Smooth muscle cell (in vitro differentiated cells): ENCODE measurements at regions not wholly inside any gene's neighbourhood (a gene's known extent, or its start where the extent isn't known, plus 50 kb on each side); places are given as distances from the start of the nearest gene placed in this dataset.

Source experiments
- DNase-seq: peaks from one replicate; lab custom pipeline; 2025; ENCODE audit not compliant: unreplicated experiment; lab: John Stamatoyannopoulos, UW
- H2AFZ ChIP-seq: fragments of 200-600 bp; sonication (generic); 2 replicates; pipeline ENCODE4 v1.6.0; 2016; ENCODE audit warnings: antibody characterized with exemption, low read depth, mild to moderate bottlenecking
- H3F3A ChIP-seq: fragments of 200-600 bp; sonication (generic); 2 replicates; pipeline ENCODE4 v1.6.0; 2017; ENCODE audit warnings: antibody characterized with exemption, low read depth
- H3K27ac ChIP-seq: fragments of 200-600 bp; sonication (generic); 2 replicates; pipeline ENCODE4 v1.5.1; 2016; ENCODE audit warnings: low read depth, mild to moderate bottlenecking
- H3K27me3 ChIP-seq: fragments of 200-600 bp; sonication (generic); 2 replicates; pipeline ENCODE4 v1.6.1; 2016; ENCODE audit warnings: low read depth, mild to moderate bottlenecking
- H3K36me3 ChIP-seq: fragments of 200-600 bp; sonication (generic); 2 replicates; pipeline ENCODE4 v1.5.1; 2016; ENCODE audit warnings: low read depth
- H3K4me1 ChIP-seq: fragments of 200-600 bp; sonication (generic); 2 replicates; pipeline ENCODE4 v1.5.1; 2016; ENCODE audit warnings: low read depth
- H3K4me2 ChIP-seq: fragments of 200-600 bp; sonication (generic); 2 replicates; pipeline ENCODE4 v1.6.0; 2016; ENCODE audit warnings: mild to moderate bottlenecking
- H3K4me3 ChIP-seq: fragments of 200-600 bp; sonication (generic); 2 replicates; pipeline ENCODE4 v1.5.1; 2016; ENCODE audit warnings: mild to moderate bottlenecking
- H3K79me2 ChIP-seq: fragments of 200-600 bp; sonication (generic); 2 replicates; pipeline ENCODE4 v1.6.0; 2016; ENCODE audit warnings: low read depth, mild to moderate bottlenecking
- H3K9ac ChIP-seq: fragments of 200-600 bp; sonication (generic); 2 replicates; pipeline ENCODE4 v1.6.0; 2016; ENCODE audit warnings: low read depth
- H3K9me3 ChIP-seq: fragments of 200-600 bp; sonication (generic); replicated peaks from 2 replicates; pipeline ENCODE4 v1.5.1; 2016; ENCODE audit warnings: low read depth
- H4K20me1 ChIP-seq: fragments of 200-600 bp; sonication (generic); 2 replicates; pipeline ENCODE4 v1.6.0; 2016; ENCODE audit warnings: low read depth
- WGBS: methylation state at CpG from one replicate; pipeline ENCODE4 v1.1.7; 2016; ENCODE audit warnings: low lambda C conversion rate; 5-methylcytosine and 5-hydroxymethylcytosine counted together
- TF ChIP-seq, protein P1 (sequence below): fragments of 200-600 bp; sonication (generic); IDR thresholded peaks from 2 replicates; pipeline ENCODE4 v1.5.1; 2017; ENCODE audit warnings: borderline replicate concordance, mild to moderate bottlenecking, antibody characterized with exemption; ENCODE audit not compliant: insufficient read depth, poor library complexity, severe bottlenecking

DNA sequence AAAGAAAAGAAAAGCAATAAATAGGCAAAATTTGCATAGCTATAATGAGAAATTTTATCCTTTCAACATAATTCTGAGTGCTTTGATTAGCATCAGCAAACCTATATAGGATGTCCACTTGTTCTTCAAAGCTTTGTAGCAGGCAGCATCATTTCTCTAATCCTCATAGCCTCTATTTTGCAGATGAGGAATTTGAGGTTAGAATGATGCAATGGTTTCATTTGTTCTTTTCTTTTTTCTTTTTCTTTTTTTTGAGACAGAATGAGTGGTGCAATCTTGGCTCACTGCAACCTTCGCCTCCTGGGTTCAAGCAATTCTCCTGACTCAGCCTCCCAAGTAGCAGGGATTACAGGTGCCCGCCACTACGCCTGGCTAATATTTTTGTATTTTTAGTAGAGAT, 594.4 kb downstream of the TOX3 start:
- TF ChIP-seq, protein P1, sequence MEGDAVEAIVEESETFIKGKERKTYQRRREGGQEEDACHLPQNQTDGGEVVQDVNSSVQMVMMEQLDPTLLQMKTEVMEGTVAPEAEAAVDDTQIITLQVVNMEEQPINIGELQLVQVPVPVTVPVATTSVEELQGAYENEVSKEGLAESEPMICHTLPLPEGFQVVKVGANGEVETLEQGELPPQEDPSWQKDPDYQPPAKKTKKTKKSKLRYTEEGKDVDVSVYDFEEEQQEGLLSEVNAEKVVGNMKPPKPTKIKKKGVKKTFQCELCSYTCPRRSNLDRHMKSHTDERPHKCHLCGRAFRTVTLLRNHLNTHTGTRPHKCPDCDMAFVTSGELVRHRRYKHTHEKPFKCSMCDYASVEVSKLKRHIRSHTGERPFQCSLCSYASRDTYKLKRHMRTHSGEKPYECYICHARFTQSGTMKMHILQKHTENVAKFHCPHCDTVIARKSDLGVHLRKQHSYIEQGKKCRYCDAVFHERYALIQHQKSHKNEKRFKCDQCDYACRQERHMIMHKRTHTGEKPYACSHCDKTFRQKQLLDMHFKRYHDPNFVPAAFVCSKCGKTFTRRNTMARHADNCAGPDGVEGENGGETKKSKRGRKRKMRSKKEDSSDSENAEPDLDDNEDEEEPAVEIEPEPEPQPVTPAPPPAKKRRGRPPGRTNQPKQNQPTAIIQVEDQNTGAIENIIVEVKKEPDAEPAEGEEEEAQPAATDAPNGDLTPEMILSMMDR, result no peak
- H3K27me3 ChIP-seq, result no peaks in the 10 kb centered on the region
- H3K9me3 ChIP-seq, result no peaks in the 10 kb centered on the region
- peaks cover 6% of the 10 kb centered on the region for H3K4me1 ChIP-seq
- H3K36me3 ChIP-seq, result no peaks in the 10 kb centered on the region
- WGBS, result 89% methylated on average over 3 of the region's 3 CpGs
- DNase-seq, result no peak
- no peak overlapping the region for H3K27ac ChIP-seq
- no peak overlapping the region for H3K4me3 ChIP-seq
- no peaks in the 10 kb centered on the region for H3K79me2 ChIP-seq
- no peak overlapping the region for H3K9ac ChIP-seq
- H3F3A ChIP-seq, result no peaks in the 10 kb centered on the region
- H4K20me1 ChIP-seq, result no peaks in the 10 kb centered on the region
- no peak overlapping the region for H2AFZ ChIP-seq
- H3K4me2 ChIP-seq, result no peak overlapping the region

DNA sequence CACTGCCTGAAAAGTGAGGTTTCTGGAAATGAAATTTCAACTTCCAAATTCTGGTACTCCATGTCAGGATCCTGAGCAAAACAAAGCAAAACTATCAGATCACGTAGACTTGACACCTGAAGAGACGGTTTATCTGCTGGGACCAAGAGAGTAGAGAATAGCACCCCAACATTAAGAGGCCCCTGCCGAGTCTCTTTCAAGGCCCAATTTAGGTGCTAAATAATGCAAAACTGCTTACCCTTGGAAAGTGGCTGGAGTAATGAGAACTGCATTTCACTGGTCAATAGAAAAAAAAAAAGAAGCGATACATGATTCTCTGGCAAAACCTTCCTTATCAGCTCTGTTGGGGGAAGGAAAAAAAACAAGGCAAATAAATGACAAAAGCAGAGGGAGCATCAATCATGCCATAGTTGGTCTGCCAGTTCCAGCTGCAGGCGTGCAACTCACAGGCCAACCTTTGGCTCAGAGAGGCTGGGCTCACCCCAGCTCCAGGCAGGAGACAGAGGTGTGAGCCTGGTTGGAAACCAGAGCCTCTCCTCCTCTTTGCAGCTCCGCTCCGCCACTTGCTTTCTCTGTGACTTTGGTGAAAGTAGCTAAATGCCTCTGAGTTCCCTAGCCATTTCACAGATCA, 595.2 kb downstream of the TOX3 start:
- Histone ChIP-seq H3F3A (no peaks in the 10 kb centered on the region), H3K9ac (no peak overlapping the region), H3K36me3 (no peaks in the 10 kb centered on the region), H3K4me1 (peaks cover 6% of the 10 kb centered on the region), H3K27ac (no peak overlapping the region), H2AFZ (no peak overlapping the region), H3K4me2 (no peak overlapping the region), H3K4me3 (no peak overlapping the region), H3K27me3 (no peaks in the 10 kb centered on the region), H3K9me3 (no peaks in the 10 kb centered on the region), H4K20me1 (no peaks in the 10 kb centered on the region), H3K79me2 (no peaks in the 10 kb centered on the region)
- no peak for DNase-seq
- WGBS, result 59% methylated on average over 7 of the region's 7 CpGs
- TF ChIP-seq, protein P1, result no peak

DNA sequence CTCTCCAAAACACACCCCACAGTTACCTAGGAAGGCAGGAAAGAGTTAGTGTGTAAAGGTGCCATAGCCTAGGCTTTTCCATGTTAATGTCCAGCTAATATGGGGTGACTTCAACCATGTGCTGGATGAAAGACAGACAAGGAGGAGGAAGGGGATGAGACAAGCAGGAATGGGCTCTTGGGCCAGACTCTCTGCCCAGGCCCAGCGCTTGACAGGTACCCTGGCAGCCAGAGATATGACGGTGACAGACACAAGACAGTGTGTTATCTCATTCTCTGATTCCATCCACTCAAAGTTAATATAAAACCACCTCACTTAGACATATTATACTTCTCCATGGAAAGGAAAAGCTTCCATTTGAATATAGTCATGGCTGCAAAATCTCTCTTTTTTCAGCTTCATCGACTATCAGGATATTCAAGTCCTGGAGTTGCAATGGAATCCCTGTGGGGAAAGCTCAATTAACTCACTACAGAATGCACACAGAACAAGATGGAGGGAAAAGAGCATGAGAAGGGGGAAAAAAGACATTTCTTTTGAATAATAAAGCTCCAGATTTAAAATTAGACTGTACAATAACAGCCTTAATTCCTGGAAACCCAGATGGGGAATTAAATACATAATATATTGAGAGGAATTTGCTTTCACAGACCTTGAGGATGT, 596.7 kb downstream of the TOX3 start:
- no peak for DNase-seq
- Histone ChIP-seq H3K27ac (no peak overlapping the region), H3K79me2 (no peaks in the 10 kb centered on the region), H3K4me3 (no peak overlapping the region), H3K9ac (no peak overlapping the region), H3K36me3 (no peaks in the 10 kb centered on the region), H2AFZ (no peak overlapping the region), H3F3A (no peaks in the 10 kb centered on the region), H3K4me1 (peaks cover 6% of the 10 kb centered on the region), H4K20me1 (no peaks in the 10 kb centered on the region), H3K4me2 (no peak overlapping the region), H3K27me3 (peaks cover 5% of the 10 kb centered on the region), H3K9me3 (no peaks in the 10 kb centered on the region)
- 87% methylated on average over 3 of the region's 3 CpGs for WGBS
- TF ChIP-seq, protein P1, result no peak

GRCh38 chr16:51949282-51949681, 597.7 kb downstream of the TOX3 start:
- DNase-seq, result no peak
- TF ChIP-seq, protein P1, result no peak
- Histone ChIP-seq H3K27me3 (peaks cover 6% of the 10 kb centered on the region), H3K79me2 (no peaks in the 10 kb centered on the region), H3K36me3 (no peaks in the 10 kb centered on the region), H3K4me2 (no peak overlapping the region), H3F3A (no peaks in the 10 kb centered on the region), H2AFZ (no peak overlapping the region), H3K9ac (no peak overlapping the region), H3K27ac (no peak overlapping the region), H4K20me1 (no peaks in the 10 kb centered on the region), H3K4me1 (peaks cover 6% of the 10 kb centered on the region), H3K9me3 (no peaks in the 10 kb centered on the region), H3K4me3 (no peak overlapping the region)
- 63% methylated on average over 2 of the region's 2 CpGs for WGBS
